GM18502 (cell line): ENCODE measurements at regions not wholly inside any gene's neighbourhood (a gene's known extent, or its start where the extent isn't known, plus 50 kb on each side); places are given as distances from the start of the nearest gene placed in this dataset.
"Not testable (repeated sequence)": the region's sequence is repeated elsewhere in the genome, so short reads cannot be mapped to it uniquely, and the experiment has no call there.

Source experiments
- ATAC-seq: cut with Tn5 transposase; IDR thresholded peaks from one replicate; pipeline ENCODE4 v1.9.1; 2021; ENCODE audit warnings: mild to moderate bottlenecking; ENCODE audit not compliant: unreplicated experiment, poor library complexity

DNA sequence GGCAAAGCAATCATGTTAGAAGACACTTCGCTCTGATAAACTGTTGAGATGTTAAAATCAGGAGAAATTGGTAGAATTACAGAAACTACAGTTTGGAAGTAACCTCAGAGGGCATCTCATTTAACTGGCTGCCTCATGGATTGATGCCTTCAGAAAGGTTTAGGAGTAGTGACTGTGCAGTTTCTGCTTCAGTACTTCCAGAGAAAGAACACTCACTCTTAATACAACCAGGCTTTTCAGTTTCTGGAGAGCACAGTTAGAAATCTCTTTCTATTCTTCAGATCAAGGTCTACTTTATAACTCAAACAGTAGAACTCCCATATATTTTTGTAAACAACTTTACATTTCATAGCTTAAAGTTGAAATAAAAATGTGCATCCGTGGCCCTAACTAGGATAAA is 1358.9 kb upstream of the LRRTM3 start:
- ATAC-seq, result no peak

DNA sequence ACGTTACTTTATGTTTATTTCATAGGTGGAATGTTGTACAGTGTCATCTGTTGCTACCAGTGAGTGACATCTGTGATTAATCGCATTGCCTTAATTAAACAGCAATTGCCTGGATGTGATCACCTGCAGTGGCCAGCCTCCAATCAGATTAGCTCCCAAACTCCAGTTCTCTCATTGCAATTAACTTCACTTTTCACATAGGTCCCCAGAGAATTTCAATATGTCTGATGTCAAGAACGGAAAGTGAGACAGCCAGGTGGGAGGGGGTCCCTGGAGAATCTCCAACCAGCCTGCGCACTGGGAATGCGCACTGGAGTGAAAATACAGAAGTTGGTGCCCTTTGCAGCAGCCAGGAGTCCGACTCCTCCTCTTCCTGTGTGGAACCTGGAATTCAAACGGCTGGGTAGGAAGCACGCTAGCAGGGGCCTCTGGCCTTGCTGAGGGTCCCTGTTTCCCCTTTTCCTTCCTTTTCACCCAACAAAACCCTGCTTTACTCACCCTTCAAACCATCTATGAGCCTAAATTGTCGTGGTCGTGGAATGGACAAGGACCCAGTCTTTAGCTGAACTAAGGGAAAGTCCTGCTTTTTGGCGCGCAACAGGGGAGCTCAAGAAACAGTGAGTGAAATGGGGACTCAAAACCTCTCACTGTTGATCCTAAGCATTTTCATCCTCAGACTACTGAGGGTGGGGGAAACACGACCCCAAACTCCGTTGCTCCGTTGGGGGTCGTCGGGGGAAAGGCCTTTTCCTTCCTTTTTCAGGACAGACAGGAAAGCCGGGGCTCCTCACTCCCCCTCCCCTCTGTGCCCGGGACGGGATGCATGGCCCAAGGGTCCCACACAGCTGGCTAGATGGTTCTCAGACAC is 1355.5 kb upstream of the LRRTM3 start:
- ATAC-seq, result peak; percentile 61

DNA sequence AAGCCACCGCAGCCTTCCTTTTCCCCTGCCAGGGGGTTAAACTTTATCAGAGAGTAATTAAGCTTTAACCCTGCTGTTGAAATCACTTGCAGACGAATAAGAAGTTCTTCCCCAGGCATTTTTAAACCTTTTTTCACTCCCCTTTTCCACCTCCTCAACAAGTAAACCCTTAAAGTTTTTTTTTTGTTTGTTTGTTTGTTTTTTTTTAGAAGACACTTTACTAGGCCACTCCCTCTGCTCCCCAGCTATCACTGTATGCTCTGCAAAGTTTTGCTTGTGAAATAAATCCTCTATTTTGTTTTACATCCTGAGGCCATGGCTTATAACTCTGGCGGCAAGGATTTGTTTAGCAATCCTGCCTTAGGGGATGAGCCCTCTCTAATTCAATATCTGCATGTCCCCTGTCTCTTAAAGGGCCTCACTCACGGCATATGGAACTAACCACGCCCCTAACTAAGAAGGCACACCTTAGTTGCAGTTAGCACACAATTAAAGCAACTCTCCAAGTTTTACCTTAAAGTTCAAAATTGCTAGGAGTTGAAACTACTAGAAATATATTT is 1354.7 kb upstream of the LRRTM3 start:
- peak; percentile 60 for ATAC-seq

DNA sequence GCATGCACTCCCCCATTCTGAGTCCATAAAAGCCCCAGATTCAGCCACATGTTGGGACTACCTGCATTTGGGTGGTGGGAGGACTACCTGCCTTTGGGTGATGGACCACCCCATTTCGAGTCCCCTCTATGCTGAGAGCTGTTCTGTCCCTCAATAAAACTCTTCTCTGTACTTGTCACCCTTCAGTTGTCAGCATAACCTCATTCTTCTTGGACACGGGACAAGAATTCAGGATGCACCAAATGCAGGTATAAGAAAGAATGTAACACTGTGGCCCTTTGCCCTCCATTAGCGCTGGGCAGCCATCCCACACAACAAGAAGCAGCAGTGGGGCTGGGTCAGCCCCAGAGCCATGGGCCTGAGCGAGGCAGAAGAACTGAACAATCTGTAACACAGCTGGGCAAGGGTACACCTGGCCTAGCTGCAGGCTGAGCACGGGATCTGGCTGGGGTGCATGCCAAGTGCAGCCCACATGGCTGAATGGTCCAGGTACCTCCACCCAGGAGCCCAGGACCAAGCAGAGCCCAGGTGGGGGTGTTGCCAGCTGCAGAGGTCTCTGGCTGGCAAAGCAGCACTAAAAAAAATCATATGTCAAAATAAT is 1344.3 kb upstream of the LRRTM3 start:
- no peak for ATAC-seq

DNA sequence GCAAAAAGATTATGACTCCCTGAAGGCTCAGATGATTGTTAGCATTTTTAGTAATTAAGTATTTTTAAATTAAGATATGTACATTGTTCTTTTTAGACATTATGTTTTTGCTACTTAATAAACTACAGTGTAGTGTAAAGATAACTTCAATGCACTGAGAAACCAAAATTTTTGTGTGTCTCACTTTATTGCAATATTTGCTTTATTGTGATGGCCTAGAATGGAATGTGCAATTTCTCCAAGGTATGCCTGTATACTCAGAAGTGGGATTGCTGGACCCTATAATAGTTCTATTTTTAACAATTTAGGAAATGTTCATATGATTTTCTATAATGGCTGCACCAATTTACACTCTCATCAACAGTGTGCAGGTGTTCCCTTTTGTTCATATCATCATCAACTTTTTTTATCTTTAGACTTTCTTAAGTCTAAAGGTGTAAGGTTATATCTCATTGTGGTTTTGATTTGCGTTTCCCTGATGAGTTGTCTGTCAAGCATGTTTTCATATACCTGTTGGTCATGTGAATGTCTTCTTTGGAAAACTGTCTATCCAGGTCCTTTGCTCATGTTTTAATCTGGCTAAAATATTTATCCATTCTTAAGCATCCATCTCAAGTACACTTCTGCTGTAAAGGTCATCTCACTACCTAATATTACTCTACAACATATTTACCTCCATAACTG is 1323.5 kb upstream of the LRRTM3 start:
- ATAC-seq, result no peak

DNA sequence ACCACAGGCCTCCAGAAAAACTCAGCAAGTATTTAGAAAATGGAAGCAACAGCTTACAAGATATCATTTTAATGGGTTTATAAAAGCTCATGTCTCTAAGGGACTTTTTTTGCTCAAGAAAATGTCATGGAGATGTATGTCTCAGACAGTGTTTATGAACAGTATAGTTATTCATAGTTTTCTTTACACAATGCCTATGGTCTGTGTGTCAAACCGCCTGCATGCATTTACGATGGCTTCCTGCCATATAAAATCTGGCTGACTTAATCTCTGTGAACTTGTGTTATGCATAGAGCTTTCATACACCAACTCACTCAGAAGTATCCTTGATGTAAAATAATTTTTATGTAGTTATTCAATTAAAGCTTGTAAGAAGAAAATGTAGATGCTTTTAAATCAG is 1314.2 kb upstream of the LRRTM3 start:
- no peak for ATAC-seq

DNA sequence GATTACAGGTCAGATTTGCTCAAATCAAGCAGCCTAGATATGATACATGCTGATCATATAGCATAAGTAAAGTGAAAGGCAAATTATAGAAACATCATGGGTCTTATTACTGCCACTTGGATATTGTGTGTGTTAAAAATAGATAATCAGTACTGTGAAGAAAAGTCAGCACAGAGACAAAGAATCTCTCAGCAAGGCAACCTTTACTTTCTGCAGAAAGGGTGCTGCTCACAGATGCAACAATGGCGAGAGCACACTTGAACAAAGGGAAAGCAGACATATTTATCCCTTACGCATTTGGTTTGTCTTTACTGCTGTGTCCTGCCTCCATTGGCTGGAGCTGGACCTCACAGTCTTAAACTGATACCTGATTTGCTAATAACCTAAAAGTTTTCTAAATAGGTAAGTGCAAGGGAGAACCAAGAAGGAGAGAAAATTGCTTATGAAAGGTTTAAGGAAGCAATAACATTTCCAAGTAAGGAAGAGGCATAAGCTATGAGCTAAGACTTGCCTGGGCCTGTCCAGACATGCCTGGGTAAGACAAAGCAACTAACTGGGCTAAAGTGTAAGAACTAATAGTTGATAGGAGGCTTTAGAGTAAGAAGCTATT is 1310.8 kb upstream of the LRRTM3 start:
- no peak for ATAC-seq

DNA sequence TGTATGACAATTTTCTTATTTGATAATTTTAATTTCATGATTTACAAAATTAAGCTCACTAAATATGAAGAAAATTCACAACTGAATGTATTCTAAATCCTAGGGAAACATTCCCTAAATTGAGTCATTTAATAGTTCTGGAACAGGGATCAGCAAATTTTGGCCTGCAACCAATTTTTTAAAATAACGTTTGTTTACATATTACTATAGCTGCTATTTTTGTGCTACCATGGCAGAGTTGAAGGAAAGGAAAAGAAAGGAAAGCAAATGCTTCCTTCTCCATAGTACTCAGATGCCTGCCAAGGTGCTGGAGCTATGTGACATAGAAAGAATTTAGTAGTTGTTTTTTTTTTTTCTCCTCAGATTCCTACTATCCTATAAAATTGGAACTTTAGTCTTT is 1307.7 kb upstream of the LRRTM3 start:
- ATAC-seq, result no peak

DNA sequence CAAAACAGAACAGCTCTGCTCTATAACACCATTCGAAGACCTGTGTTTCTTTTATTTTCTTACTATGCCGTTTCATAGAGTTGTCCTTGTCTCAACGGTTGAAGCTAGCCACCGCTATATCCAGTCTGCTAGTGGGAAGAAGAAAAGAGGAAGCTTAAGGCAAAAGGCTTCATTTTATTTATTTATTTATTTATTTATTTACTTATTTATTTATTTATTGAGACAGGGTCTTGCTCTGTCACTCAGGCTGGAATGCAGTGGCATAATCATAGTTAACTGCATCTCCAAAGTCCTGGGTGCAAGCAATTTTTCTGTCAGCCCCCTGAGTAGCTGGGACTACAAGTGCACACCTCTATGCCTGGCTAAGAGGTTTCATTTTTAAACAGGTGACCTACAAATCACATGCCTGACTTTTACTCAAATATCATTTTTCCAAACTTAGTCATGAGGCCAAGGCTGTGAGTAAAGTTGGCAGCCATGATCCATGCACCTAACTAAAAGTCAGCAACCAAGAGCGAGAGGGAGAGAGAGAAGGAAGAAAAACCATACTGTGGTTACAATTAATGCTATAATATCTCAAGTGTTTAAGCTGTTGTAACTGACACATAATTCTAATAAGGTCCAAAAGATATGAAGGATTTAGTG is 1305.3 kb upstream of the LRRTM3 start:
- no peak for ATAC-seq

DNA sequence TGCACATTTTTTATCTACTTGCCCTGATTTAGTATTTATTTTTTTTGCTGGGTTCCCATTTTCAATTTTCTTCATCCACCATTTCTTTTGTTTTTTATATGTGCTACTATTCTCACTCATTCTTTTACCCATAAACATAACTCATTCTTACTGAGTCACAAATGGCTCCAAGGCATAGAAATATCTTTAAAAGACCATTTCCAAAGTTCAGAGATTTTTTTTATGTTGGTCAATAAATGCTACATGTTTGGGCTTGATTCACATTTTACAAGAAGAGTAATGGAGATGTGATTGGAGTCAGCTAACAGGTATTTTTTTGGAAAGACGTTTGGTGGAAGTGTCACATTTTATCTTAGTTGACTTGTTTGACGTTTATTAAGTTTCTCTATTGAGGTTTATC is 1303.2 kb upstream of the LRRTM3 start:
- no peak for ATAC-seq

DNA sequence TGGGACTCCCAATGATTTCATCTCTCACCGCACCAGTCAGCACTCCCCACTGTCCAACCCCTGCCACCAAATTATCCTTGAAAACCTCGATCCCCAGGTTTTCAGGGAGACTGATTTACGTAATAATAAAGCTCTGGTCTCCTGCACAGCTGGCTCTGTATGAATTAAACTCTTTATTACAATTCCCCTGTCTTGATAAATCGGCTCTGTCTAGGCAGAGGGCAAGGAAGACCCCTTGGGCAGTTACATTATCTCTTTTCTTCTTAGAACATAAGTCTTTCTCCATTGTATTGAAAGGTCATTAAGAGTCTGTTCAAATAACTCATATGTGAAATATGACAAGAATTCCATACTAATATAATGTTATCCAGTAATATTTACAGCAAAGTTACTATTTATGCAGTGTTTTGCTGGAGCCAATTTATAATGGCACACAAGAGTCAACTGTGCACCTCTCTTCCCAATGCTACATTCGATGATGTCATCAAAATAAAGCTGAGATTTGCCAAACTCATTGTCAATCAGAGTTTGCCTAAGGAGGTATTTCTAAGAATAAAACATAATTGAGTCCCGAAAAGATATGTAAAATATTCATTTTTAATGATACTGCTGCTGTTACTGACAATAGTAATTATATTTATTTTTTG is 1297.2 kb upstream of the LRRTM3 start:
- no peak for ATAC-seq

DNA sequence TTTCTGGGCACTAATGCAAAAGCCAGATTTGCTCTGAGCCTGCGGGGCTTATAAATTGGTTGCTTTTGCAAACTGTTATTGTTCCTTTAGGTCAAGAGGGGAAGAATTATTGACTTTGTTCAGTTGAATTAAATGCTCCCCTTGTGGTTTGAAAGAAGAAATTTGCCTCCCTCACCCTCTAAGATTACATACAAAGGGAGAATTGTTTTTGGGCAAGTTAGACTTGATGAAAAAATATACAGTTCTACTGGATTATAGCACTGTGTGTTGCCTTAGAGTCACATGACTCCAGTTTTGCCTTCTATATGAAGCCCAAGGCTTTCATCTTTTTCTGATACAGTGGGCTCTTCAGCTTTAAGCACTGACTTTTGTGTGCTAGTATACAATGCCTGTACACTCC is 1265.8 kb upstream of the LRRTM3 start:
- no peak for ATAC-seq

DNA sequence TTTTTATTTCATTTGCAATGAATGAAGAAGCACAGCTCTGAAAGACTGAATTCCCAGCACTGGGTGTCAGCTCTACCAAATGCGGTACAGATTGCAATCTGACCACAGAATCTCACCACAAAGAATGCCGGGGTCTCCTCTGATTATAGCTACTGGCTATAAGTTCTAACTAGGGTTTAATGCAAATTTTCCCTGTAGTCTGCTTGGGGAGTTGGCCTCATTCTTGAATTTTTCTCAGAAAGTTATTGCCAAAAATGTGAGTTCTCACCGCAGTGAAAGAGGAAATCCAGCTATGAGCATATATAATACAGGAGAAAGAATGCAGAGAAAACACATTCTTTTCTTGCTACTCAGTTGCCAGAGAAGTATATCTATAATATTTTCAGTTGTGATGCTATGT is 1255.7 kb upstream of the LRRTM3 start:
- no peak for ATAC-seq

DNA sequence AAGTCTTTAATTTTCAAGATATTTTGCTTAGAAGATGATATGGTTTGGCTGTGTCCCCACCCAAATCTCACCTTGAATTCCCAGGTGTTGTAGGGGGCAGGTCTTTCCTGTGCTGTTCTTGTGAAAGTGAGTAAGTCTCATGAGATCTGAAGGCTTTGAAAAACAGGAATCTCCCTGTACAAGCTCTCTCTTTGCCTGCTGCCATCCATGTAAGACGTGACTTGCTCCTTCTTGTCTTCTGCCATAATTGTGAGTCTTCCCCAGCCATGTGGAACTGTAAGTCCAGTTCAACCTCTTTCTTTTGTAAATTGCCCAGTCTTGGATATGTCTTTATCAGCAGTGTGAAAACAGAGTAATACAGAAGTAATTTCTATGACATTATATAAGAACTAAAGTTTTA is 1255.2 kb upstream of the LRRTM3 start:
- not testable (repeated sequence) for ATAC-seq

DNA sequence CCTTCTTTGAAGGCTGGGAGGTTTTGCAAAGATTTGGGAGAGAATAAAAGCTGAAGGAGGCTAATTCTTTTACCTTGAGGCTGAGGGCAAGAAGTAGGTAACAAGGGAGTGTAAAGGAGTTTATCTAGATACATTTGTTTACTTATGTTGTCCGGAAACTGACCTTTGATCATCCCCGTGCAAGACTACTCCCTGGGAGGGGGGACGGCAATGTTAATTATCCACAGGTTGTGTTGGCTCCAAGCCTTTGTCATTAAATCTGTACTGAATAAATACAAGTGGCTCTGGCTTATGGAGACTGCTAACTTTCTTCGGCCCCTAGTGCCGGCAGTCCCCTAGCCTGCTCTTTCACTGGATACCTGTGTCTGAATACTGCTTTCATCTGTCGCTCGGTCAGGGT is 1250.6 kb upstream of the LRRTM3 start:
- no peak for ATAC-seq

DNA sequence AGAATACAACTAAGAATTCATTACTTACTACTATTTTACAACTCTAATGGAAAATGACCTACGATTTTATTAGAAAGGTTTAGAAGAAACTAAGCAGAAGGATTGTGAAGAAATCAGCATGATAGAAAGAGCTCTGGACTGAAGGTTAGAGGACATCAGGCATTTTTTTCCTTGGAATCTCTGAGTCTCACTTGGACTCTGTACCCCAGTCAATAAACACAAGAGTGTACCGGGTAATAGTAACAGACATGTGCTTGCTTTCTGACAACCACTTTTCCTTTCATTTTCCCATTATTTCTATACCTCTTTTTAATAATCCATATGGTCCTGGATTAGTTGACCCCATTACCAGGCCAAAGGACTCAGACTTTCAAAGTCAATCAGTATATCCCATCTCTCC is 1240.9 kb upstream of the LRRTM3 start:
- no peak for ATAC-seq

DNA sequence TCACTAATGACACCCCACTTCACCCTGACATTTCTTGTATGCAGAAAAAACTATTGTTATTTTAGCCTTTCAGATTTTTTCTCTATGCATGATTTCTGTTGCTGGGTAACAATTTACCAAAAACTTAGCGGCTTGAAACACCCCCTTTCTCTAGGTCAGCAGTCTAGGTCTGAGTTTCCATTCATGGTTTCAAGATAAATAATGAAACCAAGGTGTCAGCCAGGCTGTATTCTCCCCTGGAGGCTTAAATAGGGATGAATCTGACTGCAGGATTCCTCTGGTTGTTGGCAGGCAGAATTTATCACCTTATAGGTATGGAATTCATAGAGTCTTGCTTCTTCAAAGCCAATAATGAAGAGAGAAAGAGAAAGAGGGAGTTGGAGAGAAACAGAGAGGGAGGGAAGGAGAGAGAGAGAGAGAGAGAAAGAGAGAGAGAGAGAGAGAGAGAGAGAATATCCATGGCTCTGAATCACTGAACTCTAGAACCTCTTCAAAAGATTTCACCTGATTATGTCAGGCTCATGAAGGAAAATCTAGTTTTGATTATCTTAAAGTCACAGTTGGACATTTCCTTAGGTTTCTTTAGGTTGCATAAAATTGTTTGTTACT is 1224.6 kb upstream of the LRRTM3 start:
- ATAC-seq, result no peak

DNA sequence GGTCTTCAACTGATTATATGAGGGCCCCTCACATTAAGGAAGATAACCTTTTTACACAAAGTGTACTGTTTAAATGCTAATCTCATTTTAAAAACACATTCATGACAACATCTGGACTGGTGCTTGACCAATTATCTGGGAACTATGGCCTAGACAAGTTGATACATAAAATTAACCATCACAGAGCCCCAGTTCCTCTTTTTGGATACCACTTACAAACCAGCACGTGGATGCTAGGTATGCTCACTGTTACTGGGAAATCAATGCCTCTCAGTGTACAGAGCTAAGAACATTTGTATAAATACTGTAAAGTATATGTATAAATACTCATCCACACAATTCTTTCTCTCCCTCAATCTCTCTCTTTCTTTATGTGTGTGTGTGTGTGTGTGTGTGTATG is 1217.8 kb upstream of the LRRTM3 start:
- peak; percentile 59 for ATAC-seq

DNA sequence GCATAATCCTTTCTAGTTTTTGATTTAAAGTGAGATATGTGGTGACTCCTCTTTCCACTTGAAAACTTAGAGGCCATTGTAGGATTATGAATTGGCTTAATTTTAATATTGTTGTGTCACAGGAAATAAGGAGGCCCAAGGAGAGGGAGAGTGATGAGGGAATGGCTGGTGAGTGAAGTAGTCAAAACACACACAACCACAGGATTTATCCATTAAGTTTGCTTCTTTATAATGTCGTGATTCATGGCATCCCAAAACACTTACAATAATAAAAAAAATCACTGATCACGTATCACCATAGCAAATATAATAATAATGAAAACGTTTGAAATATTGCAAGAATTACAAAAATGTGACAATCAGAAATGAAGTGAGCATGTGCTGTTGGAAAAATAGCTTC is 1215.5 kb upstream of the LRRTM3 start:
- no peak for ATAC-seq
